Epithelial cell of prostate (primary cell): ENCODE measurements at regions not wholly inside any gene's neighbourhood (a gene's known extent, or its start where the extent isn't known, plus 50 kb on each side); places are given as distances from the start of the nearest gene placed in this dataset.

Source experiments
- DNase-seq: peaks from one replicate; pipeline ENCODE4 v3.0.0-alpha.2; 2011; ENCODE audit warnings: low read depth, low spot score
- H3K27ac ChIP-seq: fragments of 450-650 bp; 2 replicates; pipeline ENCODE4 v1.5.1; 2017; ENCODE audit warnings: mild to moderate bottlenecking

DNA sequence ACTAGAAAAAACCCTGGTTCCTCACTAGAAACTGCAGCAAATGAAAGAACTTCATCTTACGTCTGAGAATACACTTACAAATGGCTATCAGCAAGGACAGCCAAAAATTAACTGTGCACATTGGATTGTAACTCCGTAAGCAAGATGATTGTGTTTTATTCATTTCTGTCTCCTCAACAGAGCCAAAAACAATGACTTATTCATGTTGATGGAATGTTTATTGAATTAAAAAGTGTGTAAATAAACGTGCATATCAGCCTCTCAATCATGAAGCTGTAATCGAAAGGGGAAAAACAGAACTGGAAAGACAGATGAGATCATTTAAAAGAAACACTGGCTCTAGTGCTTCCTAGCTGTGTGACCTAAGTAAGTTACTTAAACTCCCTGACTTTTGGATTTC lies 307.5 kb upstream of the ZC3H12C start:
- DNase-seq: peak; percentile 2
- H3K27ac ChIP-seq: no peak overlapping the region

DNA sequence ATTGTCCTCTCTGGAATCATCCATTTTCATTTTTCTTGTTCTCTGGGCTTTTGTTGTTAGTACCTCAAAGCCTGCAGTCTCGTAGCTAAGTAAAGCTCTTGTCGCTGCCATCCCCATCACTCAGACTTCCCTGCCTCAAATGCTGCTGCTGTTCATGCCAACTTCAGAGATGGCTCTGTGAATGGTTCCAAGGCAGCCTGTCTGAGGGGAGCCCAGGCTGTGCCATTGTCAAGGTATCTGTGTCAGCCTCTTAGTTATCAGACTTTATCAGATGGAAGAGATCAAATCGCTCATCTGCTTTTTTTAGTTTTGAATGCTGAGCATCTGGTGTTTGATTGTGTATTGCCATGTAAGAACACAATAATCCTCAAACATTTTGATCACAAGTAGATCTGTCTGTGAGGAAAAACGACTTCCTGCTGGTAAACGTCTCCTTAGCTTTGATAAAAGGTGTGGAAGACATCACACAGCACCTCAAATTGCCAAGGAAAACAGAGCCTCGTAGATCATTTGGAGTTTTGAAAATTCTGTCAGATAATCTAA lies 304.2 kb upstream of the ZC3H12C start:
- DNase-seq: no peak
- no peak overlapping the region for H3K27ac ChIP-seq

- DNase-seq: no peak
- H3K27ac ChIP-seq: no peak overlapping the region
Measured at GRCh38 chr11:109789901-109790300, 303.3 kb upstream of the ZC3H12C start.

GRCh38 chr11:109791337-109791736 lies 301.9 kb upstream of the ZC3H12C start:
- DNase-seq: no peak

GRCh38 chr11:109794501-109794900 lies 298.7 kb upstream of the ZC3H12C start:
- DNase-seq: no peak

More at GRCh38 chr11:109791337-109791736, 301.9 kb upstream of the ZC3H12C start:
- no peak overlapping the region for H3K27ac ChIP-seq

DNA sequence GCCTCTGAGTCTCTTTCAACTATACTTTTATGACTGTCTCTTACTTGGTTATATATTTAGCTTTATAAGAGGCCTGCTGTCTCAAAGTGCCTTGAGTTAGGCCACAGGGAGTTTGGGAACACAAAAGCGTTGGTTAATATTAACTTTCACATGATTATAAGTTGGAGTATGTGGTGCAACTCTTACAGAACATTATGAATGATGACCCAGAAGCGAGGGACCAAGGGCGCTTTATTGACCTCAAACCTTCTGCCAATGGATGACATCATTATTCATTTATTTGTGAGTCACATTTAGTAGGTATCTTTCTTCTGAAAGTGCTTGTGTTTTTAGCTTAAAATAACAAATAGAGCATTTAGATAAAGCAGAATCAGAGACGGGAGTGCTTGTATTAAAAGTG lies 298.0 kb upstream of the ZC3H12C start:
- no peak for DNase-seq
- no peak overlapping the region for H3K27ac ChIP-seq

More at GRCh38 chr11:109794501-109794900, 298.7 kb upstream of the ZC3H12C start:
- no peak overlapping the region for H3K27ac ChIP-seq

GRCh38 chr11:109796253-109796652 lies 296.9 kb upstream of the ZC3H12C start:
- DNase-seq: no peak
- no peak overlapping the region for H3K27ac ChIP-seq

- DNase-seq: no peak
- no peak overlapping the region for H3K27ac ChIP-seq
Measured at GRCh38 chr11:109798521-109798920, 294.7 kb upstream of the ZC3H12C start.

DNA sequence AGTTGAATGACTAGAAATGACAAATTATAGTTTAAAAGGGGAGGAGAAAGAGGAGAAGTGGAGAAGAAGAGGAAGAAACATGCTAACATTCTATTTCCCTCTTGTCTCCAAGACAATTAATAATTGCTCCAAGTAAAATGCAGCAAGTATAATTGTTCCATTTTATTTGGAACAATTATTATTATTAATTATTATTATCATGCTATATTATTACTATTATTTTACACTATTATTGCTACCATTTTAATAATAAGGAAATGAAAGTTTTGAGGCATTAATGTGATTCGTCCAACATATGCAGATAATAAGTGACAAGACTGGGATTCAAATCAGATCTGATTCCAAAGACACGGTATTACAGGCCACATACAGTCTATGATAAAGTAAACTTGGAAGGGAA lies 293.6 kb upstream of the ZC3H12C start:
- no peak overlapping the region for H3K27ac ChIP-seq
- no peak for DNase-seq

DNA sequence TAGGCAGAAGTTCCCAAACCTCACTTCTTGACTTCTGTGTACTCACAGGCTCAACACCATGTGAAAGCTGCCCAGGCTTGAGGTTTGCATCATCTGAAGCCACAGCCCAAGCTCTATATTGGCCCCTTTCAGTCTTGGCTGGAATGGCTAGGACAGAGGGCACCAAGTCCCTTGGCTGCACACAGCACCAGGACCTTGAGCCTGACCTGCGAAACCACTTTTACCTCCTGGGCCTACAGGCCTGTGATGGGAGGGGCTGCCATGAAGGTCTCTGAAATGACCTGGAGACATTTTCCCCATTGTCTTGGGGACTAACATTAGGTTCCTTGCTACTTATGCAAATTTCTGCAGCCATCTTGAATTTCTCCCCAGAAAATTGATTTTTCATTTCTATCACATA lies 288.3 kb upstream of the ZC3H12C start:
- DNase-seq: no peak
- no peak overlapping the region for H3K27ac ChIP-seq

GRCh38 chr11:109806205-109806604 lies 287.0 kb upstream of the ZC3H12C start:
- no peak overlapping the region for H3K27ac ChIP-seq
- no peak for DNase-seq

DNA sequence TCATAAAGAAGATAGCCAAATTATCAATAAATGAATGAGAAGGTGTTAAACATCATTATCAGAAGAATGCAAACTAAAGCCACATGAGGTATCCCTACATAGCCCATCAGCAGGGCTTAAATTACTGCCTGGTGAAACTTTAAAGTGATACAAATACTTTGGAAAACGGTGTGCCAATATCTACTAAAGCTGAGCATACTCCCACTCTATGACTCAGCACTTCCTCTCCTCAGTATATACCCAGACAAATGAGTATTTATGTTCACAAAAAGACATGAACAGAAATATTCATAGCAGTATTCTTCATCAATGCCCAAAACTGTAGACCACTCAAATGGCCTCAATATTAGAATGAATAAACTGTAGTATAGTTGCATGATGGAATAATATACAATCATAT lies 284.6 kb upstream of the ZC3H12C start:
- no peak for DNase-seq

GRCh38 chr11:109814824-109815223 lies 278.4 kb upstream of the ZC3H12C start:
- DNase-seq: no peak
- H3K27ac ChIP-seq: no peak overlapping the region

More for the DNA sequence above, 284.6 kb upstream of the ZC3H12C start:
- no peak overlapping the region for H3K27ac ChIP-seq

- no peak for DNase-seq
- no peak overlapping the region for H3K27ac ChIP-seq
Measured at GRCh38 chr11:109815500-109816150, 277.6 kb upstream of the ZC3H12C start.

GRCh38 chr11:109818290-109818689 lies 274.9 kb upstream of the ZC3H12C start:
- H3K27ac ChIP-seq: no peak overlapping the region
- no peak for DNase-seq

DNA sequence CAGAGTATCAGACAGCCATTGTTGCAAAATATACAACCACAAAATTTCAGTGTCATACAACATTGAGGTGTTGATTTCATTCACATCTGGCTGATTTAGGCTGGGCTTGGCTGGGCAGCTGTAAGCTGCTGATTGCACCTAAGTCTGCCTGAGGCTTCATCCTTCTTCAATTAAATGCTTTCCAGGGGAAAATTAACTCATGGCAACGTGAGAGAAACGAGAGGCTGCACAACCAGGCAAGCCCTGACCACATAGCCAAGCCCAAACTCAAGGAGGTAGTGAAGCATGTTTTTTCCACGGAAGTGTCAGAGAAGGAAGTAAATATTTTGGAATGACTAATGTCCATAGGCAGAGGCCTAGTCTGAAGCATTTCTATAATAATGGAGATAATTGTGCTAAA lies 273.8 kb upstream of the ZC3H12C start:
- no peak for DNase-seq
- no peak overlapping the region for H3K27ac ChIP-seq

DNA sequence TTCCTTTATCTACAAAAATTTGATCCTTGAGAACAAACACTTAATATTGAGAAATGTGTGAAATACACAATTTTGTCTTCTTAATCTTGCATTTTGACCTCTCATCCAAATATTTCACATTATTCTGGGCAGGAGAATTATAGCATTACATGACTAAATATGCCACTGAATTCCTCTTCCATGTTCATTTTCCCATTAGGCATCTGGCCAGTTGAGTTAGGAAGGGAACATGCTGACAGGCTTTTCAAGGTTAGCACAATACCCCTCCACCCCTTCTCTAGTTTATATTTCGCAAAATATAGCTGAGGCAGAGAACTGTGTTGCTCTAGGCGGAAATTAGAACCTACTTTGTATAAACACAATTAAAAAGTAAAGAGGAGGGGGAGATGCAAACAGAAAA lies 271.7 kb upstream of the ZC3H12C start:
- DNase-seq: no peak
- no peak overlapping the region for H3K27ac ChIP-seq

DNA sequence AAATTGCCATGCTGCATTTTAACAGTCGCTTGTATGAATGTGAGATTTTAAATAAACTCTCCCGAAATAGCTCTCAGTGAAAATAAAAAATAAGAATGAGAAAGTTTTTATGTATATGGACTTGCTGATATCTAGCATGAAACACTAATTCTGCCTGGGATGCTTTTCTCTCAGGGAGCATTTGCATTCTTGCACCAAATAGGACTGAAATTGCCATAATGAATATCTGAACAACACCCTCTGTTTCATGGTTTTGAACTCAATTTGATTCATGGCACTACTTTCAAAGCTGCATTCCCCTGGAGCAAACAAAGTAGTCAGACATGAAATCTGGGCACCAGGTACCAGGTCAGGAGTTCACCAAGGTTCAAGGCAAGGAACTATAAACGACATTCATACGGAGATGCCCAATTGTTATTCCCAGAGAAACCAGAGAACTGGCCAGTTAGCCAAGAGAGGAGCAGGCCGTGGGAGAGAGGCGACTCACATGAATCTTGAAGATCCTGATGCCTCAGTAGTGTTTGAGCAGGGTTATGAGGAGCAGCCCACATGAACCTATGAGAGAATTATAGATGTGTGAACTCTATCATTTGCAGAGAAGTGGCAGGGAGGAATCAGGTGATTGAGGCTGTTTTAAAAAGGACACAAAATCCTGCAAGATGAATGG lies 270.6 kb upstream of the ZC3H12C start:
- H3K27ac ChIP-seq: no peak overlapping the region
- DNase-seq: no peak

DNA sequence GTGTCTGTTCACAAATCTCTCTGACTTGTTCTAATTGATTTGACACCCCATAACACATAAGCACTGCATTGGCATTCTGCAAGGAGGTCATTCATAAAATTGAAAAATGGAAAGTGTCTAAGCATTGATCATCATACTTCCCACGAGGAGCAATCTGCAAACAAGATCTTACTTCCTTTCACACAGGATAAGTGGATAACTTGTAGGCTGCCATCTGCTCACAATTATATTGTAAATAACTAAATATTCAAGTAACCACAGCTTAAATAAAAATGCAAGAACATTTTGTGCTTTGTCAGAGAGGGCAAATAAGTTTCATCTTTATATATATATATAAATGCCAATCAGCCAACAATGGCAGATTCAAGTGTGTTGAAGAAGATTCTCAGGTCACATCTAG lies 264.8 kb upstream of the ZC3H12C start:
- no peak overlapping the region for H3K27ac ChIP-seq
- DNase-seq: no peak

GRCh38 chr11:109838026-109838425 lies 255.2 kb upstream of the ZC3H12C start:
- no peak for DNase-seq

DNA sequence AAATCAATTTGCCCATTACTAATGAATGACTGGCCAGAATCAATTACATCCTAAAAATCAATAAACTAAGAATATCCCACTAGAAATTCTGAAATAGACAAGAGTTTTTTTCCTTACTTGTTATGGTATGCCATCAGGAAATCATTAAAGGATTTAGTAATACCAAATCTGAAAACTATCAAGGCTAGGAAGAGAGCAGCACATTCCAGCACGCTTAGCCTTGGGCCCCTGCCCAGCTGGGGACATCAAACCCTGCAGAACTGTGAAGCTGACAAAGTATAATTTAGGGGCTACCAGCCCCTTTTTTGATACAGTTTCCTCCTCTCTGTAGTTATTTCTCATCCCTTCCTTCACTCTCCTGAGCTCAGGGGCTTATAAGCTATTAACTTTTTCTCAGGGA lies 247.8 kb upstream of the ZC3H12C start:
- no peak for DNase-seq
- no peak overlapping the region for H3K27ac ChIP-seq

More at GRCh38 chr11:109838026-109838425, 255.2 kb upstream of the ZC3H12C start:
- no peak overlapping the region for H3K27ac ChIP-seq

GRCh38 chr11:109847621-109848020 lies 245.6 kb upstream of the ZC3H12C start:
- DNase-seq: no peak

More at GRCh38 chr11:109847621-109848020, 245.6 kb upstream of the ZC3H12C start:
- no peak overlapping the region for H3K27ac ChIP-seq
